ENCODE measurements at regions not wholly inside any gene's neighbourhood (a gene's known extent, or its start where the extent isn't known, plus 50 kb on each side); places are given as distances from the start of the nearest gene placed in this dataset.

- Histone ChIP-seq H3K36me3 (no peaks in the 10 kb centered on the region), H3K27ac (no peak overlapping the region), H3K9me3 (no peaks in the 10 kb centered on the region), H3K27me3 (no peaks in the 10 kb centered on the region), H3K4me3 (no peak overlapping the region), H3K4me1 (no peaks in the 10 kb centered on the region)
- no peak for TF ChIP-seq CTCF (IDR thresholded peaks at IDR 0.05)
- DNase-seq (ENCODE audit: low spot score), result no peak
These were observed 534.8 kb upstream of the LRRTM4 start for GRCh38 chr2:78056976-78057375.

DNA sequence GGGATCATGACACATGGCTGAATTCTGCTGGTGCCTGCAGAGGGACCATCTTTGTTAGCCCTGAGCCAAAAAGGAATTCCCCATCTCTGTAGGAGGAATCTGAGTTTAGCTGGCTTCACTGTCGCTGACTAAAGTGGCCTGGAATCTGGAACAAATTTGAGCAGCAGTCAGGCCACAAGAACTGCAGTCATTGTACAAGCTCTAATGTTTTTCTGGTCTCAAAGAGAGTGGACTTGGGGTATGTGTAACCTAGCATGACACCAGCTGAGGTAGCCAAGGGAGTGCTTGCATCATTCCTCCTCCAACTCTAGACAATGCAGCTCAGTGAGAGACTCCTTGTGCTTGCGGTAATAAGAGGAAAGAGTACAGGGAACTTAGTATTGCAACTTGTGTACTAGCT is 539.1 kb upstream of the LRRTM4 start:
- Histone ChIP-seq H3K9me3 (no peaks in the 10 kb centered on the region), H3K27ac (no peak overlapping the region), H3K27me3 (no peaks in the 10 kb centered on the region), H3K4me1 (no peaks in the 10 kb centered on the region), H3K36me3 (no peaks in the 10 kb centered on the region), H3K4me3 (no peak overlapping the region)
- no peak for TF ChIP-seq CTCF (IDR thresholded peaks at IDR 0.05)
- no peak for DNase-seq (ENCODE audit: low spot score)

DNA sequence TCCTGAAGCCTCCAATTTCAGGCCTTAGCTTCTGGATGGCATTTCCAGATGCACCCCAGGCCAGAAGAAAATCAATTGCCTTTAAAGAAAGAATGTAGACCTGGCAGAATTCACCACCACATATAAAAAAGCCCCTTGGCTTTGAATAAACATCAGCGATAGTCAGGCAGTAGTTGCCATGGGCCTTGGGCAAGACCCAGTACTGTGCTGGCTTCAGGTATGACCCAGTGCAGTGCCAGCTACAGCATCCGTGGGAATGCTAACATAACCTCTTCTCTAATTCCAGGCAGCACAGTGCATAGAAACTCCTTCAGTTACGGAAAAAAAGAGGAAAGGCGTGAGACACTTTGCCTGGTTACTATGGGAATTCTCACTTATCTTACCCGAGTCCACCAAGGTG is 539.6 kb upstream of the LRRTM4 start:
- TF ChIP-seq CTCF (IDR thresholded peaks at IDR 0.05), result no peak
- Histone ChIP-seq H3K36me3 (no peaks in the 10 kb centered on the region), H3K4me1 (no peaks in the 10 kb centered on the region), H3K27me3 (no peaks in the 10 kb centered on the region), H3K9me3 (no peaks in the 10 kb centered on the region), H3K27ac (no peak overlapping the region), H3K4me3 (no peak overlapping the region)
- no peak for DNase-seq (ENCODE audit: low spot score)

DNA sequence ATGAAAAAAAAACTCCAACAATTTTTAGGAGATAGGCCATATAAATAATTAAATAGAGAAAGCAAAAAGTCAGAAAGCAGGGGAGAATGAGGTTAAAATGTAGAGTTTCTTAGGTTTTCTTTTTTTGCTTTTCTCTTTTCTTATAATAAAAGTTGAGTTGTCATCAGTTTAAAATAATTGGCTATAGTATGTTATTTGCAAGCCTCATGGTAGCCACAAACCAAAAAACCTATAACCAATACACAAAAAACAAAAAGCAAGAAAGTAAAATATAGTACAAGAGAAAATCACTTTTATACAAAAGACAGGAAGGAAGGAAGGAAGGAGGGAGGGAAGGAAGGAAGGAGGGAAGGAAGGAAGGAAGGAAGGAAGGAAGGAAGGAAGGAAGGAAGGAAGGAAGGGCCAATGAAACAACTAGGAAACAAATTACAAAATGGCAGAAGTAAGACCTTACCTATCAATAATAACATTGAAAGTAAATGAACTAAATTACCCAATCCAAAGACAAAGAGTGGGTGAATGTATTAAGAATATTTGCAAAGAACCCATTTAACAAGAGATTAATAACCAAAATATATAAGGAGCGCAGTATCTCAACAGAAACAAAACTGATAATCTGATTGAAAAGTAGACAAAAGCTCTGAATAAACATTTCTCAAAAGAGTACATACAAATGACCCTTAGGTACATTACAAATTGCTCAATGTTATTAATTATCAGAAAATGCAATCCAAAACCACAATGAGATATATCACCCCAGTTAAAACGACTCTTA is 541.3 kb upstream of the LRRTM4 start:
- no peak overlapping the region for H3K27ac ChIP-seq
- no peaks in the 10 kb centered on the region for H3K27me3 ChIP-seq
- H3K4me3 ChIP-seq, result no peak overlapping the region
- no peaks in the 10 kb centered on the region for H3K4me1 ChIP-seq
- no peak for DNase-seq (ENCODE audit: low spot score)
- H3K9me3 ChIP-seq, result no peaks in the 10 kb centered on the region
- H3K36me3 ChIP-seq, result no peaks in the 10 kb centered on the region
- no peak for TF ChIP-seq CTCF (IDR thresholded peaks at IDR 0.05)

DNA sequence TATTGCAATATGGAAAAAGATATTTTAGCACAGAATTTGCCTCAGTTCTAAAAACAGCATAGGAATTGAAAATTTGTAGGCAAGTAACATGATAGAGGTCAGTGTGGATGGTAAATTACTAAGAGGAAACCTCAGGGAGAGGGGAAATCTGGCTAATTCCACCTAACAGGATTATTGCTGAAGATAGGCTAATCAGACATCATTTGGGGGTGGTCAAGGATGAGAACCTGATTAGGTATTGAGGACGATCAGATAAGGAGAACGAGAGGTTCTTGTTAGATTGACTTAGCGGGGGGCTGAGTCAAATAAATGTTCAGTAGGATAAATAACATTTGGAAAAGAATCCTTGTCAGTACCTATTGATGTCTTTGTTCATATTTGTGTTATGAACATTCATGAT is 543.2 kb upstream of the LRRTM4 start:
- no peak for DNase-seq (ENCODE audit: low spot score)
- no peak overlapping the region for H3K27ac ChIP-seq
- no peaks in the 10 kb centered on the region for H3K9me3 ChIP-seq
- TF ChIP-seq CTCF (IDR thresholded peaks at IDR 0.05), result no peak
- H3K4me3 ChIP-seq, result no peak overlapping the region
- no peaks in the 10 kb centered on the region for H3K36me3 ChIP-seq
- H3K27me3 ChIP-seq, result no peaks in the 10 kb centered on the region
- H3K4me1 ChIP-seq, result no peaks in the 10 kb centered on the region

DNA sequence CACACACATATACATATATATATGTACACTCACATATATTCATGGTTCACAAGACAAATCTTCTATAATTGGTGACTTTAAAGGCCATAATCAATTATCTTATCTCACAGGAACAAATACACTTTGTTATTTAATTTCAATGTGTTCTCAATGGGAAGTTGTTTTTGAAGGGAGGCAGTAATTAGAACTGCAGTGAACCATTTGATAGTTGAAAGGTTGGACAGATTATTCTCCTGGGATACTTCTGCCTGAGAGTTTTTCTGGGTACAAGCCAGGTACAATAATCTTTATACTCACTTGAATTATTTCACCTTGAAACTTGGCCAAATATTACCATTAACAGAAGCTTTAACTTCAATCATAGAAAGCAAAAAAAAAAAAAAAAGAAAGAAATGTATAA is 546.6 kb upstream of the LRRTM4 start:
- no peak for DNase-seq (ENCODE audit: low spot score)
- TF ChIP-seq CTCF (IDR thresholded peaks at IDR 0.05), result no peak
- H3K27me3 ChIP-seq, result no peaks in the 10 kb centered on the region
- H3K27ac ChIP-seq, result no peak overlapping the region
- H3K9me3 ChIP-seq, result no peaks in the 10 kb centered on the region
- no peak overlapping the region for H3K4me3 ChIP-seq
- H3K36me3 ChIP-seq, result no peaks in the 10 kb centered on the region
- no peaks in the 10 kb centered on the region for H3K4me1 ChIP-seq

Measured in right atrium auricular region (tissue), 2 donors.